H1 (cell line): ENCODE measurements at regions not wholly inside any gene's neighbourhood (a gene's known extent, or its start where the extent isn't known, plus 50 kb on each side); places are given as distances from the start of the nearest gene placed in this dataset.

ENCODE experiments used
- CTCF ChIA-PET: fragments of 300-600 bp; sonication (Branson Sonifier 250); formaldehyde crosslinking; loops from one replicate; lab custom pipeline; 2021; ENCODE audit not compliant: partially characterized antibody; lab: Charles Lee
- POLR2A ChIA-PET: fragments of 300-600 bp; sonication (Branson Sonifier 250); formaldehyde crosslinking; loops from one replicate; lab custom pipeline; 2021; ENCODE audit warnings: inconsistent platforms; ENCODE audit not compliant: partially characterized antibody; lab: Charles Lee
- DNase-seq, 2 experiments: peaks; one replicate each; pipeline versions ENCODE4 v3.0.0 to v3.0.0-alpha.2; 2010 to 2022; ENCODE audit warnings: low spot score in 2 of 2, low read depth in 1 of 2, mixed read lengths in 1 of 2
- FAIRE-seq: peaks from 2 replicates; lab custom pipeline; 2011; peaks lifted over from hg19 to GRCh38; lab: Jason Lieb, UNC
- H2AFZ ChIP-seq: 2 replicates; pipeline ENCODE4 v1.8.1; 2012; ENCODE audit warnings: low read length, inconsistent platforms
- H2AK5ac ChIP-seq: 2 replicates; pipeline ENCODE4 v1.6.1; 2013; ENCODE audit warnings: low read depth, low read length
- H2BK120ac ChIP-seq: replicated peaks from 2 replicates; pipeline ENCODE3; 2013; ENCODE audit warnings: low read depth, low read length, inconsistent platforms
- H2BK12ac ChIP-seq: 2 replicates; pipeline ENCODE4 v1.6.1; 2013; ENCODE audit warnings: low read depth, low read length
- H2BK15ac ChIP-seq: 2 replicates; pipeline ENCODE4 v1.6.1; 2013; ENCODE audit warnings: low read length
- H2BK20ac ChIP-seq: 2 replicates; pipeline ENCODE4 v1.6.1; 2013; ENCODE audit warnings: low read length
- H2BK5ac ChIP-seq: 2 replicates; pipeline ENCODE4 v1.6.1; 2013; ENCODE audit warnings: low read depth, low read length
- H3K14ac ChIP-seq: 2 replicates; pipeline ENCODE4 v1.6.1; 2013; ENCODE audit warnings: inconsistent platforms; ENCODE audit not compliant: insufficient read length
- H3K18ac ChIP-seq: 2 replicates; pipeline ENCODE4 v1.6.1; 2013; ENCODE audit warnings: low read length; ENCODE audit errors: extremely low read depth
- H3K23ac ChIP-seq: 2 replicates; pipeline ENCODE4 v1.6.1; 2013; ENCODE audit warnings: inconsistent platforms; ENCODE audit not compliant: insufficient read length
- H3K23me2 ChIP-seq: 2 replicates; pipeline ENCODE4 v1.6.1; 2013; ENCODE audit warnings: low read depth, low read length
- H3K27ac ChIP-seq: 2 replicates; pipeline ENCODE4 v1.6.1; 2011; ENCODE audit warnings: low read depth, low read length, inconsistent platforms
- H3K27me3 ChIP-seq, 4 experiments: replicated peaks in 1 of 4; 1 replicate in 1 of 4; 2 replicates in 3 of 4; pipeline versions ENCODE4 v1.6.1 to v1.8.1; 2011 to 2013; ENCODE audit warnings: low read length in 3 of 4, mild to moderate bottlenecking in 3 of 4, inconsistent platforms in 2 of 4, mixed read lengths in 2 of 4, moderate library complexity in 1 of 4; ENCODE audit not compliant: control insufficient read depth in 3 of 4, insufficient read depth in 3 of 4; ENCODE audit errors: extremely low read depth in 1 of 4
- H3K36me3 ChIP-seq, 4 experiments: 2 replicates each; pipeline versions ENCODE4 v1.6.1 to v1.8.1; 2011 to 2013; ENCODE audit warnings: mild to moderate bottlenecking in 4 of 4, low read length in 3 of 4, moderate library complexity in 2 of 4, control low read depth in 1 of 4, inconsistent platforms in 1 of 4; ENCODE audit not compliant: insufficient read depth in 4 of 4, control insufficient read depth in 2 of 4
- H3K4ac ChIP-seq: replicated peaks from 2 replicates; pipeline ENCODE3; 2013; ENCODE audit warnings: low read length, low read depth, mixed read lengths, inconsistent platforms; ENCODE audit not compliant: insufficient read length
- H3K4me1 ChIP-seq, 4 experiments: replicated peaks in 1 of 4; 1 replicate in 1 of 4; 2 replicates in 3 of 4; pipeline versions ENCODE4 v1.6.1 to v1.8.1; 2011 to 2013; ENCODE audit warnings: low read length in 3 of 4, inconsistent platforms in 2 of 4, mixed read lengths in 1 of 4; ENCODE audit not compliant: insufficient read depth in 4 of 4, control insufficient read depth in 3 of 4
- H3K4me2 ChIP-seq, 2 experiments: 2 replicates each; pipeline versions ENCODE4 v1.6.1 to v1.8.1; 2011 to 2013; ENCODE audit warnings: low read depth in 2 of 2, low read length in 2 of 2, control low read depth in 1 of 2, inconsistent platforms in 1 of 2, mild to moderate bottlenecking in 1 of 2; ENCODE audit not compliant: insufficient read depth in 1 of 2
- H3K4me3 ChIP-seq, 4 experiments: fragments of 200-600, 300-600 bp in 1 of 4; sonication (generic), shearing (Covaris generic), sonication (Bioruptor Twin) in 1 of 4; 2 replicates each; pipeline versions ENCODE4 v1.5.1 to v1.8.1; 2011 to 2016; ENCODE audit warnings: low read length in 4 of 4, low read depth in 3 of 4, control low read depth in 2 of 4, inconsistent platforms in 2 of 4, mild to moderate bottlenecking in 2 of 4, mixed read lengths in 1 of 4, moderate library complexity in 1 of 4; ENCODE audit not compliant: insufficient read depth in 2 of 4; ENCODE audit errors: extremely low read depth in 1 of 4
- H3K56ac ChIP-seq: replicated peaks from 2 replicates; pipeline ENCODE3; 2013; ENCODE audit warnings: low read depth, mild to moderate bottlenecking, mixed read lengths, low read length, inconsistent platforms; ENCODE audit not compliant: insufficient read length
- H3K79me1 ChIP-seq: 2 replicates; pipeline ENCODE4 v1.6.1; 2013; ENCODE audit warnings: low read depth, low read length, control low read depth
- H3K79me2 ChIP-seq, 2 experiments: 2 replicates each; pipeline versions ENCODE4 v1.6.1 to v1.8.1; 2012 to 2013; ENCODE audit warnings: low read length in 2 of 2, mild to moderate bottlenecking in 2 of 2, inconsistent platforms in 1 of 2; ENCODE audit not compliant: insufficient read depth in 2 of 2, control insufficient read depth in 1 of 2
- H3K9ac ChIP-seq, 4 experiments: replicated peaks in 1 of 4; 1 replicate in 1 of 4; 2 replicates in 3 of 4; pipeline versions ENCODE4 v1.6.1 to v1.8.1; 2011 to 2013; ENCODE audit warnings: low read depth in 3 of 4, low read length in 3 of 4, control low read depth in 2 of 4, mild to moderate bottlenecking in 2 of 4, moderate library complexity in 2 of 4, inconsistent platforms in 1 of 4; ENCODE audit errors: extremely low read depth in 1 of 4
- H3K9me3 ChIP-seq, 2 experiments: 2 replicates each; pipeline versions ENCODE4 v1.6.1 to v1.8.1; 2012 to 2013; ENCODE audit warnings: mild to moderate bottlenecking in 2 of 2, moderate library complexity in 2 of 2, control low read depth in 1 of 2, inconsistent platforms in 1 of 2, low read depth in 1 of 2, low read length in 1 of 2, mixed read lengths in 1 of 2; ENCODE audit not compliant: insufficient read depth in 2 of 2
- H4K20me1 ChIP-seq, 2 experiments: replicated peaks in 1 of 2; 2 replicates each; pipeline versions ENCODE3 to v1.8.1; 2011 to 2013; ENCODE audit warnings: inconsistent platforms in 2 of 2, low read length in 2 of 2, mild to moderate bottlenecking in 1 of 2; ENCODE audit not compliant: insufficient read depth in 2 of 2, control insufficient read depth in 1 of 2
- H4K5ac ChIP-seq: 2 replicates; pipeline ENCODE4 v1.6.1; 2013; ENCODE audit warnings: low read length, low read depth, mixed read lengths, inconsistent platforms; ENCODE audit not compliant: insufficient read length
- H4K8ac ChIP-seq: 2 replicates; pipeline ENCODE4 v1.8.0; 2013; ENCODE audit warnings: mild to moderate bottlenecking, moderate library complexity, low read length, inconsistent platforms; ENCODE audit not compliant: insufficient read depth; ENCODE audit errors: extremely low read depth
- H4K91ac ChIP-seq: replicated peaks from 2 replicates; pipeline ENCODE3; 2013; ENCODE audit warnings: low read length, mixed read lengths, inconsistent platforms; ENCODE audit not compliant: insufficient read length
- BACH1 ChIP-seq: IDR thresholded peaks from 2 replicates; pipeline ENCODE4 v1.6.1; 2012; ENCODE audit warnings: low read length, improper control_type of control experiment
- CBX8 ChIP-seq: fragments of 300-800, 300-1000 bp; sonication (generic); IDR thresholded peaks from 2 replicates; pipeline ENCODE4 v1.7.1; 2016; ENCODE audit warnings: low read depth, low read length, borderline replicate concordance
- CHD1 ChIP-seq: IDR thresholded peaks from 2 replicates; pipeline ENCODE4 v1.6.1; 2012; ENCODE audit warnings: low read depth, low read length, improper control_type of control experiment
- CREB1 ChIP-seq: IDR thresholded peaks from 2 replicates; pipeline ENCODE4 v1.6.1; 2012; ENCODE audit warnings: inconsistent platforms
- EZH2 ChIP-seq: fragments of 200-600 bp; sonication (generic); IDR thresholded peaks from 2 replicates; pipeline ENCODE4 v1.7.1; 2012; ENCODE audit warnings: low read depth, mild to moderate bottlenecking, moderate library complexity, low read length, inconsistent platforms; ENCODE audit not compliant: severe bottlenecking
- KDM4A ChIP-seq: IDR thresholded peaks from one replicate; pipeline ENCODE4 v1.7.1; 2012; ENCODE audit warnings: low read depth, mild to moderate bottlenecking, moderate library complexity, low read length, inconsistent platforms; ENCODE audit not compliant: severe bottlenecking
- SIN3A ChIP-seq, 2 experiments: IDR thresholded peaks in 1 of 2; conservative IDR thresholded peaks in 1 of 2; 2 replicates each; pipeline ENCODE4 v1.6.1; 2011 to 2012; ENCODE audit warnings: low read length in 2 of 2, improper control_type of control experiment in 1 of 2, low read depth in 1 of 2, mild to moderate bottlenecking in 1 of 2
- TAF7 ChIP-seq: optimal IDR thresholded peaks from 2 replicates; pipeline ENCODE3; 2011; ENCODE audit warnings: low read depth, mild to moderate bottlenecking, inconsistent platforms, low read length, moderate library complexity, borderline replicate concordance
- TBP ChIP-seq: IDR thresholded peaks from 2 replicates; pipeline ENCODE4 v1.6.1; 2011; ENCODE audit warnings: low read depth, low read length, improper control_type of control experiment
- TEAD4 ChIP-seq: IDR thresholded peaks from 2 replicates; pipeline ENCODE4 v1.6.1; 2012; ENCODE audit warnings: low read depth, low read length, inconsistent platforms, mixed read lengths
- ZNF274 ChIP-seq: IDR thresholded peaks from 2 replicates; pipeline ENCODE4 v1.7.0; 2012; ENCODE audit warnings: low read length, borderline replicate concordance; ENCODE audit errors: extremely low read depth
- WGBS, 2 experiments: shearing (Covaris generic) in 1 of 2; methylation state at CpG; one replicate each; pipeline versions ENCODE4 v1.1.6 to v1.1.7; 2013 to 2015; ENCODE audit warnings: low lambda C conversion rate in 2 of 2, mixed read lengths in 2 of 2, inconsistent platforms in 1 of 2, low coverage in 1 of 2, missing lambda C conversion rate in 1 of 2; ENCODE audit not compliant: insufficient replicate concordance in 2 of 2, insufficient coverage in 1 of 2, insufficient read length in 1 of 2; ENCODE audit errors: extremely low coverage in 1 of 2, missing lambda C conversion rate in 1 of 2; 5-methylcytosine and 5-hydroxymethylcytosine counted together
- TF ChIP-seq, protein P1 (sequence below), 3 experiments: IDR thresholded peaks; 1 replicate in 2 of 3; 2 replicates in 1 of 3; pipeline versions ENCODE4 v1.5.1 to v1.6.1; 2011; ENCODE audit warnings: low read length in 3 of 3, mild to moderate bottlenecking in 3 of 3, inconsistent platforms in 2 of 3, low read depth in 1 of 3, moderate library complexity in 1 of 3; ENCODE audit not compliant: insufficient read depth in 1 of 3; ENCODE audit errors: control extremely low read depth in 1 of 3

DNA sequence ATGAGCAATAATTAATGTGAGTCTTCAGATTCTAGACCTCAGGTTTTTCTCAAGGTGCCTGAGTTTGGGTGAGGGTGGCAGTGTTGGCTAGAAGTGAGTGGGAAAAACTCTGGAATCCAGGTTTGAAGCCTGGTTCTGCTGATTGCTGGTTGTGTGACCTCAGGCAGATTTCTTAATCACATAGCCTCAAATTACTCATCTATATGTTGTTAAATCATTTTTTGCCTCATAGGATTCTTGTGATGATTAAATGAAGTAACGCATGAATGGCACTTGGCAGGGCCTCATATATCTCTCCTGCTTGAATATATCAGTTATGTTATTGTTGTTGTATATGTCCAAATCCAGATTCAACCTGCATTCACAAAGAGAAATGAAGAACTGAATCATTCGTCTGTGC, 60.5 kb downstream of the NR2F2 start:
- CTCF ChIA-PET, result interaction anchor here (1.0 to 1.4 kb wide), 2 partner anchors 9 to 11 kb away, joined by 3 to 4 read pairs; no protein-coding TSS in a partner anchor
- FAIRE-seq, result no peak
- WGBS, 2 experiments, result 90% methylated on average over 2 of the region's 2 CpGs; no CpG with 5 or more reads in 1 of the 2 experiments
- TF ChIP-seq CBX8 (no peak), SIN3A (conservative IDR thresholded peaks at IDR 0.05 in 1 of 2, IDR thresholded peaks at IDR 0.05 in 1 of 2; ENCODE audit: low read depth in 1 of 2, low read length in 2 of 2) (no peak), KDM4A (no peak), BACH1 (no peak), ZNF274 (no peak), CREB1 (no peak), EZH2 (no peak), CHD1 (no peak), TBP (no peak), TEAD4 (no peak), TAF7 (no peak)
- TF ChIP-seq, protein P1, sequence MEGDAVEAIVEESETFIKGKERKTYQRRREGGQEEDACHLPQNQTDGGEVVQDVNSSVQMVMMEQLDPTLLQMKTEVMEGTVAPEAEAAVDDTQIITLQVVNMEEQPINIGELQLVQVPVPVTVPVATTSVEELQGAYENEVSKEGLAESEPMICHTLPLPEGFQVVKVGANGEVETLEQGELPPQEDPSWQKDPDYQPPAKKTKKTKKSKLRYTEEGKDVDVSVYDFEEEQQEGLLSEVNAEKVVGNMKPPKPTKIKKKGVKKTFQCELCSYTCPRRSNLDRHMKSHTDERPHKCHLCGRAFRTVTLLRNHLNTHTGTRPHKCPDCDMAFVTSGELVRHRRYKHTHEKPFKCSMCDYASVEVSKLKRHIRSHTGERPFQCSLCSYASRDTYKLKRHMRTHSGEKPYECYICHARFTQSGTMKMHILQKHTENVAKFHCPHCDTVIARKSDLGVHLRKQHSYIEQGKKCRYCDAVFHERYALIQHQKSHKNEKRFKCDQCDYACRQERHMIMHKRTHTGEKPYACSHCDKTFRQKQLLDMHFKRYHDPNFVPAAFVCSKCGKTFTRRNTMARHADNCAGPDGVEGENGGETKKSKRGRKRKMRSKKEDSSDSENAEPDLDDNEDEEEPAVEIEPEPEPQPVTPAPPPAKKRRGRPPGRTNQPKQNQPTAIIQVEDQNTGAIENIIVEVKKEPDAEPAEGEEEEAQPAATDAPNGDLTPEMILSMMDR (IDR thresholded peaks at IDR 0.05; ENCODE audit: control extremely low read depth in 1 of 3, insufficient read depth in 1 of 3, low read depth in 1 of 3, low read length in 3 of 3), result no peak

More for the DNA sequence above, 60.5 kb downstream of the NR2F2 start:
- H2BK120ac ChIP-seq, result no peak overlapping the region
- no peak overlapping the region for H3K9ac ChIP-seq
- no peak overlapping the region for H2BK15ac ChIP-seq
- no peak overlapping the region for H3K4ac ChIP-seq
- no peaks in the 10 kb centered on the region for H4K20me1 ChIP-seq
- H3K56ac ChIP-seq, result no peak overlapping the region
- H3K9me3 ChIP-seq, result no peaks in the 10 kb centered on the region
- H3K4me3 ChIP-seq, result no peak overlapping the region
- no peaks in the 10 kb centered on the region for H3K36me3 ChIP-seq
- H4K91ac ChIP-seq, result no peak overlapping the region
- H3K14ac ChIP-seq, result no peak overlapping the region
- H2BK20ac ChIP-seq, result no peak overlapping the region
- peaks cover 0 to 2% (median 0%) of the 10 kb centered on the region in 4 experiments; a peak in 2 of 7 replicates for H3K27me3 ChIP-seq
- no peaks in the 10 kb centered on the region for H3K79me2 ChIP-seq
- H2AK5ac ChIP-seq, result no peak overlapping the region
- H3K27ac ChIP-seq, result no peak overlapping the region
- no peak overlapping the region for H2BK12ac ChIP-seq
- H4K8ac ChIP-seq, result no peak overlapping the region
- no peak overlapping the region for H3K4me2 ChIP-seq
- H3K4me1 ChIP-seq, result peaks cover 0 to 7% (median 3%) of the 10 kb centered on the region in 4 experiments; a peak in 3 of 7 replicates
- 0 out of 2 replicates have a peak, but pooled peaks cover 2% of the 10 kb centered on the region for H3K23me2 ChIP-seq
- POLR2A ChIA-PET, result no interaction called here
- no peak for DNase-seq
- no peak overlapping the region for H3K23ac ChIP-seq
- H2AFZ ChIP-seq, result no peak overlapping the region
- no peak overlapping the region for H4K5ac ChIP-seq
- no peak overlapping the region for H3K18ac ChIP-seq
- H3K79me1 ChIP-seq, result no peaks in the 10 kb centered on the region
- H2BK5ac ChIP-seq, result no peak overlapping the region
